ENCODE measurements at regions not wholly inside any gene's neighbourhood (a gene's known extent, or its start where the extent isn't known, plus 50 kb on each side); places are given as distances from the start of the nearest gene placed in this dataset.

DNA sequence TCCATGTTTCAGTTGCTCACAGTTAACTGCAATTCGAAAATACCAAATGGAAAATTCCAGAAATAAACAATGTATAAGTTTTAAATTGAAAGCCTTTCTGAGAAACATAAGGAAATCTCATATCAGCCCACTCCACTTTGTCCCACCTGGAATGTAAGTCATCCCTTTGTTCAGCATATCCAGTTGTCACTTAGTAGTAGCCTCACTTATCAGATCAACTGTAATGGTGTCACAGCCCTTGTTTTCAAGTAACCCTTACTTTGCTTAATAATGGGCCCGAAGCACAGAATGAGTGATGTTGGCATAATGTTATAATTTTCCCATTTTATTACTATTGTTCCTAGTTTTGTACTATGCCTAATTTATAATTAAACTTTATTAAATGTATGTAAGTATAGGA is 646.8 kb downstream of the C12orf50 start:
- TF ChIP-seq, protein P1, sequence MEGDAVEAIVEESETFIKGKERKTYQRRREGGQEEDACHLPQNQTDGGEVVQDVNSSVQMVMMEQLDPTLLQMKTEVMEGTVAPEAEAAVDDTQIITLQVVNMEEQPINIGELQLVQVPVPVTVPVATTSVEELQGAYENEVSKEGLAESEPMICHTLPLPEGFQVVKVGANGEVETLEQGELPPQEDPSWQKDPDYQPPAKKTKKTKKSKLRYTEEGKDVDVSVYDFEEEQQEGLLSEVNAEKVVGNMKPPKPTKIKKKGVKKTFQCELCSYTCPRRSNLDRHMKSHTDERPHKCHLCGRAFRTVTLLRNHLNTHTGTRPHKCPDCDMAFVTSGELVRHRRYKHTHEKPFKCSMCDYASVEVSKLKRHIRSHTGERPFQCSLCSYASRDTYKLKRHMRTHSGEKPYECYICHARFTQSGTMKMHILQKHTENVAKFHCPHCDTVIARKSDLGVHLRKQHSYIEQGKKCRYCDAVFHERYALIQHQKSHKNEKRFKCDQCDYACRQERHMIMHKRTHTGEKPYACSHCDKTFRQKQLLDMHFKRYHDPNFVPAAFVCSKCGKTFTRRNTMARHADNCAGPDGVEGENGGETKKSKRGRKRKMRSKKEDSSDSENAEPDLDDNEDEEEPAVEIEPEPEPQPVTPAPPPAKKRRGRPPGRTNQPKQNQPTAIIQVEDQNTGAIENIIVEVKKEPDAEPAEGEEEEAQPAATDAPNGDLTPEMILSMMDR (conservative IDR thresholded peaks at IDR 0.05; ENCODE audit: low read length): no peak
- H3K4me3 ChIP-seq (ENCODE audit: low read length): no peak overlapping the region
- no peak for DNase-seq (ENCODE audit: low read depth)

DNA sequence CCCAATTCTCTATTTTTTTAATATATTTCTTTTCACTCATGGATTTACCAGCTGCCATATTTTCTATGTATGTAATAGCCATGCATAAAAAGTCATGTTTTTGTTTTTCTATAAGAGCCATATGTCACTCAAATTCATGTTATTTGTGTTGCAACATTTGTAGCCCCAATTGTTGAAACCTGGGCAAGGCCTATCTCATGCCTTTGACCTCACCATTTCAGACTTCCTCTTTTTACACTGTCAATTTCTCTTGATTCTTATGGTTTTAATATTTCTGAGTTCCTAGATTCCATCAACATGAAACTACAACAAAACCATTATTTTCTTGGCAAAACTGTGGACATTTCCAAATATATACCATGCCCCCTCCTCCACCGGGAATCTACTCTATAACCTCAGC is 647.5 kb downstream of the C12orf50 start:
- H3K4me3 ChIP-seq (ENCODE audit: low read length): no peak overlapping the region
- TF ChIP-seq, protein P1 (conservative IDR thresholded peaks at IDR 0.05; ENCODE audit: low read length): no peak
- DNase-seq (ENCODE audit: low read depth): no peak

DNA sequence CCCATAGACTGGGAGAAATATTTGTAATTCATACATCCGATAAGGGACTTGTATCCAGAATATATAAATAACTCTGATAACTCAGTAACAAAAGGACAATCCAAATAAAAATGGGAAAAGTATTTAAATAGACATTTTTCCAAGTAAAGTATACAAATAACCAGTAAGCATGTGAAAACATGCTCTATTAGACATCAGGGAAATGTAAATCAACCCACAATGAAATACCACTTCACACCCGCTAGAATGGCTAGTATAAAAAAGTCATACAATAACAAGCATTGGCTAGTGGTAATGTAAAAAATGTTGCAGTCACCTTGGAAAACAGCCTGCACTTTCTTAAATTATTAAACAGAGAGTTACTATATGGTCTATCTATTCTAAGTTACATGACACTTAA is 650.7 kb downstream of the C12orf50 start:
- DNase-seq (ENCODE audit: low read depth): no peak
- TF ChIP-seq, protein P1 (conservative IDR thresholded peaks at IDR 0.05; ENCODE audit: low read length): no peak

DNA sequence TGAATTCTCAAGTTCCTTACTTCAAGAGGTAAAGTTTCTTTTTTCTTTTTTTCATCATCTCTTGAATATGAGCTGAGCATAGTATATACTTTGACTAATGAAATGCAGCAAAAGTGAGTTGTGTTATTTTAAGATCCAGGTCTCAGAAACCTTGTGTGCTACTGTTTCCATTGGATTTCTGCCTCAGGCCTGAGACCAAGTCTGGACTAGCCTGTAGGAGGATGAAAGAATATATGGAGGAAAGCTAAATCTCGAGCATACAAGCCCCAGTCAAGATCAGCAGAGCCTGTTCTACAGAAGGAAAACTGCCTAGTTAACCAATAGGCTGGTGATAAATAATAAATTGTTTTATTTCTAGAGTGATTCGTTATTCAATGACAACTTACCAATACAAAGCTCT is 652.5 kb downstream of the C12orf50 start:
- DNase-seq (ENCODE audit: low read depth): no peak
- no peak overlapping the region for H3K4me3 ChIP-seq (ENCODE audit: low read length)
- TF ChIP-seq, protein P1 (conservative IDR thresholded peaks at IDR 0.05; ENCODE audit: low read length): no peak

More for the DNA sequence above, 650.7 kb downstream of the C12orf50 start:
- H3K4me3 ChIP-seq (ENCODE audit: low read length): no peak overlapping the region

DNA sequence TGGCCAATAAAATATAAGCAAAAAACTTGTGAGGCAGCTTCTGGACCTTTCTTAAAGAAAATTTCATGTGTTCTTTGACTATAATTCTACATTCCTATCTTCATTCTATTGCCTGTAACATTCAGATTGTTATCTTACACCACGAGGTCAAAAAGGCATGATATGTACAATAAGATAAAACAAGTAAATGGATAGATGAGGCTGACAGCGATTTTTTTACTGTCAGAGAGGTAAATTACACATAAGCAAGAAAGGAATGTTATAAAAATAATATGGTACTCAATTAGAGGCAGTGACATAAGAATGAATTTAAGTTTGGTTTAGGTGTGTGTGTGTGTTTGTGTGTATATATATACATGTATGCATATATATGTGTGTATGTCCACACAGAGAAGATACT is 660.0 kb downstream of the C12orf50 start:
- DNase-seq (ENCODE audit: low read depth): no peak
- no peak overlapping the region for H3K4me3 ChIP-seq (ENCODE audit: low read length)
- TF ChIP-seq, protein P1 (conservative IDR thresholded peaks at IDR 0.05; ENCODE audit: low read length): no peak

DNA sequence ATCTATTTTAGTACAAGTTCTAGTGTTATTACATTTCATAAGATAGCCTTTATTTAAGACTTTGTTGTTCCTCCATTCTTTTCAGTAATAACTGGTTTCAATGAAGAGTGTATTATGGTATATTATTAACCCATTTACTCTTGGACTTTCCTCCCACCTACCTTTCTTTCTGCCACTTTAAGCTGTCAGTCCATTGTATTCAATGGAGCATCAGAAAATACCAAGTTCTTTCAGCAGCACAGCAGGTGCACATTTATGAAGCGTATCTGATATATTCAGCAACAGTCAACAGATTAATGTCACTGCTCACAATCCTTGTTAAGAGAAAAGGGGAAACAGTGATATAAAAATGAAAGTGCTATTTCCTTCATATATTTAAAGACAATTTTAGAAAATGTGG is 660.9 kb downstream of the C12orf50 start:
- H3K4me3 ChIP-seq (ENCODE audit: low read length): no peak overlapping the region
- no peak for DNase-seq (ENCODE audit: low read depth)
- TF ChIP-seq, protein P1 (conservative IDR thresholded peaks at IDR 0.05; ENCODE audit: low read length): no peak

DNA sequence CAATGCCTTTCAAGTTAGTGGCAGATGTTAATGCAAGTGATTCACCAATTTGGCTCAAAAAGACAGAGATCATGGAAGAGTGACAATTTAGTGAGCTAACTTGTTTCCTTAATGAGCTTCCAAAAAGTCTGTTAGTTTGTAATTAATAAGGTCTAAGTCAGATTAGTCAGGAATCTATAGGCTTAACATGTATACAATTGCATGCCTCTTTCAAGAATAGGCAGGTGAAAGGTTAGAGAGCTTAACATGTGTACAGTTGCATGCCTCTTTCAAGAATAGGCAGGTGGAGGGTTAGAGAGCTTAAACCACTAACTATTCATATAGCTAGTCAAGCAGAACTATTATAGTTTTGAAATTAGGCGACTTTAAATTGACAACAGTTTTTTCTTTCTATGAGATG is 663.8 kb downstream of the C12orf50 start:
- TF ChIP-seq, protein P1 (conservative IDR thresholded peaks at IDR 0.05; ENCODE audit: low read length): no peak
- DNase-seq (ENCODE audit: low read depth): no peak
- H3K4me3 ChIP-seq (ENCODE audit: low read length): no peak overlapping the region

Data from AG10803 (cell line).